ENCODE measurements at regions not wholly inside any gene's neighbourhood (a gene's known extent, or its start where the extent isn't known, plus 50 kb on each side); places are given as distances from the start of the nearest gene placed in this dataset.

DNA sequence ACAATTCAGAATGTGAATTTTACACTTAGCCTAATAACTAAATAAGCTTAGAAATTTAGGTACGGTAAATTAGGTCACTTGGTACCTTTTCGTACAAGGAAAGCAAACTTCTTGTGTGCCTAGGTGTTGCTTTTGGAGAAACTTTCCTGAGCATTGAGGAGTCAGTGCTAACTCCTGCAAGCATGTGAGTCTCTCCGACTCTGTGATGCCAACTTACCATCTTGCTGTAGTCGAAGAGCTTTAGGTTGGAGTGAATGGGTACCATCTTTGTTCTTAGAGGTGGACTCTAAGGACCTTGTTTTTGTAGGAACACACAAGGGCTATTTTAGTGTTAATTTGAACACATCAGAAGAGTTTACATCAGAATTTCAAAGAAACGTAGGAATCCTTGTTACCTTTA lies 688.9 kb downstream of the USP25 start:
- POLR2A ChIA-PET: no interaction called here
- H3K36me3 ChIP-seq (ENCODE audit: insufficient read depth, low read length): no peaks in the 10 kb centered on the region
- no peaks in the 10 kb centered on the region for H3K9me3 ChIP-seq (ENCODE audit: low read length)
- CTCF ChIA-PET: no interaction called here
- H3K9me3 Mint-ChIP-seq: peaks cover 0 to 11% (median 0%) of the 10 kb centered on the region in 5 donors
- H3K27me3 Mint-ChIP-seq: no peaks in the 10 kb centered on the region
- H3K4me1 ChIP-seq (ENCODE audit: insufficient read depth, low read length): no peaks in the 10 kb centered on the region
- H3K4me3 ChIP-seq (ENCODE audit: low read length): no peak overlapping the region
- no peaks in the 10 kb centered on the region for H3K27me3 ChIP-seq (ENCODE audit: insufficient read depth, low read length, poor library complexity, severe bottlenecking)
- no peak overlapping the region for H3K27ac Mint-ChIP-seq
- no peak overlapping the region for H3K27ac ChIP-seq (ENCODE audit: low read depth, low read length)
- no peak overlapping the region for H3K4me3 Mint-ChIP-seq
- no peak for DNase-seq
- no peaks in the 10 kb centered on the region for H3K4me1 Mint-ChIP-seq
- H3K36me3 Mint-ChIP-seq: no peaks in the 10 kb centered on the region

GRCh38 chr21:16419188-16419921 lies 689.6 kb downstream of the USP25 start:
- Mint-ChIP-seq H3K27ac (no peak overlapping the region), H3K27me3 (no peaks in the 10 kb centered on the region), H3K4me3 (no peak overlapping the region), H3K4me1 (no peaks in the 10 kb centered on the region), H3K36me3 (no peaks in the 10 kb centered on the region), H3K9me3 (peaks cover 0 to 11% (median 0%) of the 10 kb centered on the region in 5 donors)
- no peaks in the 10 kb centered on the region for H3K4me1 ChIP-seq (ENCODE audit: insufficient read depth, low read length)
- no peak for DNase-seq
- no peaks in the 10 kb centered on the region for H3K27me3 ChIP-seq (ENCODE audit: insufficient read depth, low read length, poor library complexity, severe bottlenecking)
- H3K4me3 ChIP-seq (ENCODE audit: low read length): no peak overlapping the region
- no peak overlapping the region for H3K27ac ChIP-seq (ENCODE audit: low read depth, low read length)
- CTCF ChIA-PET: no interaction called here
- no peaks in the 10 kb centered on the region for H3K36me3 ChIP-seq (ENCODE audit: insufficient read depth, low read length)
- POLR2A ChIA-PET: no interaction called here
- H3K9me3 ChIP-seq (ENCODE audit: low read length): no peaks in the 10 kb centered on the region

DNA sequence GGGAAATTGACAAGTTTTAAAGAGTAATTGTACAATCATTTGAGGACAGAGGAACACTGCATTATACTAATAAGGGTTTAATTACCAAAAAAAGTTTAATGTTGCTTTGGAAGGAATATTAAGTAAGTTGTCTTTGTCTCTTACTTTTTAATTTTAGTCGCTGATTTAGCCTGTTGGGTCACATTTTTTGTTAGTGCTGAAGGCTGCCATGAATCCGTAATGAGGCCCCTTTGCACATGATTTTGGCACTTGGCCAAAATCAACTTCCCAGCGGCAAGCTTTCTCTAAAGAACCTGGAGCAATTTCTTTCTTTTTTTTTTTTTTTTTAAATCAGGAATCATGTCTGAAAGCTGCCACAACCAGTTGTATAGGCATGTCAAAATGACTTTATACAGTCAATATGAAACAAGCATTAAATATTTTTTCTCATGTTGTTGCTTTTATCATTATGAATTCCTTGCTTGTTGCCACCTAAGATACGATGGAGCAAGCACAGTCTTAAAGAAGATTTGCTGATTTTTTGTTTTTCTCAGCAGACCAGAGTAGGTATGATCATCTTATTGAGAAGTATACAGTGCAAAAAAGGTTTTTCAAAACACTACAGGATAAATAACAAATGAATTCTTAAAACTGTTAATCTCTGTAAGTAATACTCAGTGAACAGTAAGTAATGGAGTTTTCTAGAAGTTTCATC lies 690.4 kb downstream of the USP25 start:
- POLR2A ChIA-PET: no interaction called here
- Mint-ChIP-seq H3K4me3 (no peak overlapping the region), H3K36me3 (no peaks in the 10 kb centered on the region), H3K27ac (no peak overlapping the region), H3K4me1 (no peaks in the 10 kb centered on the region), H3K9me3 (peaks cover 0 to 11% (median 0%) of the 10 kb centered on the region in 5 donors), H3K27me3 (no peaks in the 10 kb centered on the region)
- Histone ChIP-seq H3K4me1 (ENCODE audit: insufficient read depth, low read length) (no peaks in the 10 kb centered on the region), H3K27me3 (ENCODE audit: insufficient read depth, low read length, poor library complexity, severe bottlenecking) (no peaks in the 10 kb centered on the region), H3K4me3 (ENCODE audit: low read length) (no peak overlapping the region), H3K27ac (ENCODE audit: low read depth, low read length) (no peak overlapping the region), H3K9me3 (ENCODE audit: low read length) (no peaks in the 10 kb centered on the region), H3K36me3 (ENCODE audit: insufficient read depth, low read length) (no peaks in the 10 kb centered on the region)
- DNase-seq: no peak
- CTCF ChIA-PET: no interaction called here

DNA sequence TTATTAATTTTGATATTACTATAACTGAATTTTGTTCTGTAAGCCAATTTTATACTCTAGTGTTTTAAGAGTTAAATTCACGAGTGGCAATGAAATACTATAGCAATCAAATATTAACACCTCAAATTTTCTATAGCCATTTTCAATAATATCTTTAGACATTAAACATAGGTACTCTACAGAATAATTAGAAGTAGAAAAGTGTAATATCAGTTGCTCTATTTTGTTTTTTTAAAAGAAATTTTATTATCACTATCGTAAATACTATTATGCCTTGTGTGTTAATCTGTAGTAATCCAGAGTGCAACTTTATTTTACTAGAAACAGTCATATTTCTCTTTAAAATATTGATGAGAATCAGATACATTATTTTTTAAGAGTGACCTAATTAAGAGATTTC lies 691.2 kb downstream of the USP25 start:
- H3K9me3 ChIP-seq (ENCODE audit: low read length): no peaks in the 10 kb centered on the region
- Mint-ChIP-seq H3K36me3 (no peaks in the 10 kb centered on the region), H3K4me1 (no peaks in the 10 kb centered on the region), H3K4me3 (no peak overlapping the region), H3K27me3 (no peaks in the 10 kb centered on the region), H3K27ac (no peak overlapping the region), H3K9me3 (peaks cover 0 to 11% (median 0%) of the 10 kb centered on the region in 5 donors)
- ChIA-PET POLR2A (no interaction called here), CTCF (no interaction called here)
- H3K4me1 ChIP-seq (ENCODE audit: insufficient read depth, low read length): no peaks in the 10 kb centered on the region
- no peaks in the 10 kb centered on the region for H3K27me3 ChIP-seq (ENCODE audit: insufficient read depth, low read length, poor library complexity, severe bottlenecking)
- H3K27ac ChIP-seq (ENCODE audit: low read depth, low read length): no peak overlapping the region
- no peak for DNase-seq
- no peaks in the 10 kb centered on the region for H3K36me3 ChIP-seq (ENCODE audit: insufficient read depth, low read length)
- H3K4me3 ChIP-seq (ENCODE audit: low read length): no peak overlapping the region

- Histone ChIP-seq H3K27ac (ENCODE audit: low read depth, low read length) (no peak overlapping the region), H3K4me3 (ENCODE audit: low read length) (no peak overlapping the region), H3K9me3 (ENCODE audit: low read length) (no peaks in the 10 kb centered on the region), H3K4me1 (ENCODE audit: insufficient read depth, low read length) (no peaks in the 10 kb centered on the region), H3K36me3 (ENCODE audit: insufficient read depth, low read length) (no peaks in the 10 kb centered on the region), H3K27me3 (ENCODE audit: insufficient read depth, low read length, poor library complexity, severe bottlenecking) (no peaks in the 10 kb centered on the region)
- H3K4me1 Mint-ChIP-seq: no peaks in the 10 kb centered on the region
- no peak for DNase-seq
- H3K27ac Mint-ChIP-seq: no peak overlapping the region
- POLR2A ChIA-PET: no interaction called here
- peaks cover 0 to 8% (median 0%) of the 10 kb centered on the region in 5 donors for H3K9me3 Mint-ChIP-seq
- no peak overlapping the region for H3K4me3 Mint-ChIP-seq
- H3K36me3 Mint-ChIP-seq: no peaks in the 10 kb centered on the region
- CTCF ChIA-PET: no interaction called here
- H3K27me3 Mint-ChIP-seq: no peaks in the 10 kb centered on the region
These were observed 692.2 kb downstream of the USP25 start for GRCh38 chr21:16421965-16422364.

DNA sequence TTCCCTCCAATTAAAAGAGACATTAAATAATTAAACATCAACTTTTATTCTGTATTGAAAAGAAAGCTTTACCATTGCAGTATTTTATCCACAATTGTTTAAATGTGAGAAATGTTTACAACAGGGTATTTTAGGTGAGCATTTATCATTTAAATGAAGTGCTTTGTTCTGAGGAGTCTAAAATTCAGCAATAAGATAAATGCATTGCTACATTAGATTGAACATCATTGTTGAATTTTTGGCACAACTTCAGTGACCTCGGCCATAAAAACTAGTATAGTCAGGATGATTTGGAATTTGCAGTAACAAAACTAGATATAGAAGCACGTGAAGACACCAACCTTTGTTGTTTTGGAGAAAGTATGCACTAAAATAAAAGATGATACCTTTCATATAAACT lies 692.9 kb downstream of the USP25 start:
- H3K4me3 Mint-ChIP-seq: no peak overlapping the region
- Histone ChIP-seq H3K27ac (ENCODE audit: low read depth, low read length) (no peak overlapping the region), H3K4me1 (ENCODE audit: insufficient read depth, low read length) (no peaks in the 10 kb centered on the region), H3K9me3 (ENCODE audit: low read length) (no peaks in the 10 kb centered on the region), H3K4me3 (ENCODE audit: low read length) (no peak overlapping the region), H3K36me3 (ENCODE audit: insufficient read depth, low read length) (no peaks in the 10 kb centered on the region), H3K27me3 (ENCODE audit: insufficient read depth, low read length, poor library complexity, severe bottlenecking) (no peaks in the 10 kb centered on the region)
- DNase-seq: no peak
- no peak overlapping the region for H3K27ac Mint-ChIP-seq
- no peaks in the 10 kb centered on the region for H3K36me3 Mint-ChIP-seq
- peaks cover 0 to 8% (median 2%) of the 10 kb centered on the region in 5 donors for H3K9me3 Mint-ChIP-seq
- H3K4me1 Mint-ChIP-seq: no peaks in the 10 kb centered on the region
- ChIA-PET POLR2A (no interaction called here), CTCF (no interaction called here)
- no peaks in the 10 kb centered on the region for H3K27me3 Mint-ChIP-seq

- no peaks in the 10 kb centered on the region for H3K36me3 ChIP-seq (ENCODE audit: insufficient read depth, low read length)
- peaks cover 0 to 3% (median 2%) of the 10 kb centered on the region in 5 donors for H3K9me3 Mint-ChIP-seq
- no peaks in the 10 kb centered on the region for H3K9me3 ChIP-seq (ENCODE audit: low read length)
- ChIA-PET POLR2A (no interaction called here), CTCF (no interaction called here)
- no peaks in the 10 kb centered on the region for H3K27me3 ChIP-seq (ENCODE audit: insufficient read depth, low read length, poor library complexity, severe bottlenecking)
- H3K4me1 Mint-ChIP-seq: no peaks in the 10 kb centered on the region
- no peak overlapping the region for H3K4me3 Mint-ChIP-seq
- H3K36me3 Mint-ChIP-seq: no peaks in the 10 kb centered on the region
- no peak overlapping the region for H3K4me3 ChIP-seq (ENCODE audit: low read length)
- no peaks in the 10 kb centered on the region for H3K27me3 Mint-ChIP-seq
- no peak overlapping the region for H3K27ac ChIP-seq (ENCODE audit: low read depth, low read length)
- DNase-seq: no peak
- H3K4me1 ChIP-seq (ENCODE audit: insufficient read depth, low read length): no peaks in the 10 kb centered on the region
- no peak overlapping the region for H3K27ac Mint-ChIP-seq
These were observed 694.1 kb downstream of the USP25 start for GRCh38 chr21:16423921-16424320.

DNA sequence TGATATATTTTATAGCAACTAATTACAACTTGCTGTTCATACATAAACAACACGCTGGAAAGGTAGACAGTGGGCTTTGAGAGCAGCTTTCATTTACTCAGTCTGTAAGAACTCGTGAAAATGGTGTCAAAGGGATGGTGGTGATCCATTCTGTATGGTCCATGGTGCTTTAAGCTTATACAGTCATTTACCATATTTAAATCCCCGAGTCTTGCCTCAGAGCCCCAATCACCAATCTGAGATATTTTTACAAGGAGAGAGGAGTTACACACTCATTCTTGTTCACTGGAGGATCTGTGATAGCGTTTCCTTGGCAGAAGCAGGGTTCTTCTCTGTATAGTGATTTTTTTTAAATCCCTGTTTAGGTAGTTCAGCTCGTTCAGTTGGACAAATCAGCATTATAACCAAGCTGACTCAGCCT lies 694.6 kb downstream of the USP25 start:
- no peaks in the 10 kb centered on the region for H3K4me1 Mint-ChIP-seq
- H3K9me3 Mint-ChIP-seq: peaks cover 0 to 3% (median 2%) of the 10 kb centered on the region in 5 donors
- H3K36me3 Mint-ChIP-seq: no peaks in the 10 kb centered on the region
- H3K27me3 Mint-ChIP-seq: no peaks in the 10 kb centered on the region
- no peaks in the 10 kb centered on the region for H3K27me3 ChIP-seq (ENCODE audit: insufficient read depth, low read length, poor library complexity, severe bottlenecking)
- ChIA-PET CTCF (no interaction called here), POLR2A (no interaction called here)
- no peaks in the 10 kb centered on the region for H3K9me3 ChIP-seq (ENCODE audit: low read length)
- H3K4me1 ChIP-seq (ENCODE audit: insufficient read depth, low read length): no peaks in the 10 kb centered on the region
- H3K4me3 Mint-ChIP-seq: no peak overlapping the region
- no peaks in the 10 kb centered on the region for H3K36me3 ChIP-seq (ENCODE audit: insufficient read depth, low read length)
- DNase-seq: no peak
- no peak overlapping the region for H3K27ac ChIP-seq (ENCODE audit: low read depth, low read length)
- H3K27ac Mint-ChIP-seq: no peak overlapping the region
- H3K4me3 ChIP-seq (ENCODE audit: low read length): no peak overlapping the region

Data from CD8-positive, alpha-beta memory T cell (primary cell).